ENCODE measurements at regions not wholly inside any gene's neighbourhood (a gene's known extent, or its start where the extent isn't known, plus 50 kb on each side); places are given as distances from the start of the nearest gene placed in this dataset.

DNA sequence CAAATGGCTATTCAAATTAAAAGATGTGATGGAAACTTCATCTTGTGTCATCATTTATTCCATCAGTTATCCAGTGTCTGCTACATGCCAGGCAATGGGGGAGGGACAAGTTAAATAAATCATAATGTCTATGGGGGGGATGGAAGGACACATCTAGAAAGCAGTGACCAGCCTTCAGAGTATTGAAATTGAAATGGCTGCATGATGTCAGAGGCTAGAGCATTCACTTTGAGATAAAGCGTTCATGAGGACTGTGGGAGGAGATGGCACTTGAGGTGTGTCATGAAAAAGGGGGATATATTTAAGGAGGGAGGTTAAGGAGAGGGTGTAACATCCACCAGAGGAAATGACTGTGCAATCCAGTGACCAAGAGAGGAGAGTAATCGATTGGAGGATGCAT, 50.6 kb downstream of the SLIT2 start:
- DNase-seq = no peak

GRCh38 chr4:20305976-20306375, 54.3 kb downstream of the SLIT2 start:
- no peak for DNase-seq

- no peak for DNase-seq
Measured at GRCh38 chr4:20311856-20312255, 60.2 kb downstream of the SLIT2 start.

DNA sequence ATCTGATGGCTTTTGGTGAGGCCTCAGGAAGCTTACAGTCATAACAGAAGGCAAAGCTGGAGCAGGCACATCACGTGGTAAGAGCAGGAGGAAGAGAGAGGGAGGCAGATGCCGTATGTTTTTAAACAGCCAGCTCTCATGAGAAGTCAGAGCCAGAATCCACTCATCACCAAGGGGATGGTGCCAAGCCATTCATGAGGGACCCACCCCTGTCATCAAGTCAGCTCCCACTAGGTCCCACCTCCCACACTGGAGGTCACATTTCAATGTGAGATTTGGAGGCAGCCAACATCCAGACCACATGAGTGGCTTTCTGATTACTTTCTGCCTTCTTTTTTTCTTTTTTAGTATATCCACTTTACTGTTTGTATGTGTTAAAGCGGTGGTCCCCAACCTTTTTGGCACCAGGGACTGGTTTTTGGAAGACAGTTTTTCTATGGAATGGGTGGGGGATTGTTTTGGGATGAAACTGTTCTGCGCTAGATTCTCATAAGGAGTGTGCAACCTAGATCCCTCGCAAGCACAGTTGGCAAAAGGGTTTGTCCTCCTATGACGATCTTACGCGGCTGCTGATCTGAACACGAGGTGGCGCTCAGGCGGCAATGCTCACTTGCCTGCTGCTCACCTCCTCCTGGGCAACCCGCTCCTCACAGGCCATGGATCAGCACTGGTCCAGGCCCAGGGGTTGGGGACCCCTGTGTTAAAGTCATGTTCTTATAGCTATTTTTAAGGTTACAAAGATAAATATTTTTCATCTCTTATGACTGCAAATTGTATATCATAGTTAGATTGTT, 61.7 kb downstream of the SLIT2 start:
- no peak for DNase-seq

GRCh38 chr4:20317424-20317985, 65.8 kb downstream of the SLIT2 start:
- no peak for DNase-seq

- no peak for DNase-seq
Measured at GRCh38 chr4:20318001-20318908, 66.5 kb downstream of the SLIT2 start.

- no peak for DNase-seq
Measured at GRCh38 chr4:20318909-20319277, 67.2 kb downstream of the SLIT2 start.

DNA sequence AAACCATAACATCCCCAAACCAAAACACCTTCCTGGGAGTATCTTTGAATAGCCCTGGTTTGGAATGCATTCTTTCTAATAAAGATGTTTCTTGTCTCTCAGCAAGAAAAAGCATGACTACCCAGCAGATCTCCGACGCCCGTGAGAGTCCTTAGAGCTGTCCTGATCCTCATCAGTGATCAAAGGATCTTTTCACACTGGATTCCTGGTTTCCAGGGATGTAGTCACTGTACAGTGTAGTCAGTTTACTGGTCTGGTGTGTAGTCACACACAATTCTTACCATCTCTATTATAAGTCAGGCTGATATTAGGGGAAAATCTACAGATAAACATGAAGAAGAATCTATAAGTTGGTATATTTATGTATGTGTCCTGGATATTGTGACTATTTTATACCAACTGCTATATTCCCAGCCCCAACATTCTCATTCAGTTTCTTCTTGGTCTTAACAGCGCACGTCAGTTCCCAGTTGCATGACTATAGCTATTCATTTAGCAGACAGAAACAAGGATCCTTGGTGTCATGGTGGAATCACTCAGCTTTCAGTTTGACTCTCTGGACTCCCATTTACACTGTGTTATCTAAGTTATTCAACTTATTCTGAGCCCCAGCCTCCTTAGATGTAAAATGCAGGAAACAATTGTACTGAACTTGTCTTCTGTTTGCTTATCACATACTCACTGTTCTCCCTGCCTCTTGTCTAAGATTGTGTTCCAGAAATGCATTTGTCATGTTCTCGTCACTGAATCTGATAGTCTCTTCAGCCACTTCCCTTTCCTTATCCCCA, 68.3 kb downstream of the SLIT2 start:
- no peak for DNase-seq

GRCh38 chr4:20323991-20324390, 72.3 kb downstream of the SLIT2 start:
- no peak for DNase-seq

- no peak for DNase-seq
Measured at GRCh38 chr4:20326460-20326859, 74.8 kb downstream of the SLIT2 start.

GRCh38 chr4:20326977-20327376, 75.3 kb downstream of the SLIT2 start:
- no peak for DNase-seq

GRCh38 chr4:20327808-20328207, 76.1 kb downstream of the SLIT2 start:
- DNase-seq = no peak

DNA sequence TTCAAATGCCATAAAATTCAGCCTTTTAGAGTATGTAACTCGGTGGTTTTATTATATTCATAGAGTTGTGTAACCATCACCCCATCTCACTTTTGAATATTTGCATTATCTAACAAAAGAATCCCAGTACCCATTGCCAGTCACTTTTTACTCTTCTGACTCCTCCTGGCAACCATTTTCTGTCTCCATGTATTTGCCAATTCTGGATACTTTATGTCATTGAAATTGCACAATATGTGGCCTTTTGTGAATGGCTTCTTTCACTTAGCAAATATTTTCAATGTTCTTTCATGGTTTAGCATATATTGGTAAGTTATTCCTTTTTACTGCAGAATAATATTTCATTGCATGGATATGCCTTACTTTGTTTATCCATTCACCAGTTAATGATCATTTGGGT, 79.9 kb downstream of the SLIT2 start:
- DNase-seq = no peak

GRCh38 chr4:20333141-20333715, 81.5 kb downstream of the SLIT2 start:
- no peak for DNase-seq

- no peak for DNase-seq
Measured at GRCh38 chr4:20337261-20337664, 85.6 kb downstream of the SLIT2 start.

DNA sequence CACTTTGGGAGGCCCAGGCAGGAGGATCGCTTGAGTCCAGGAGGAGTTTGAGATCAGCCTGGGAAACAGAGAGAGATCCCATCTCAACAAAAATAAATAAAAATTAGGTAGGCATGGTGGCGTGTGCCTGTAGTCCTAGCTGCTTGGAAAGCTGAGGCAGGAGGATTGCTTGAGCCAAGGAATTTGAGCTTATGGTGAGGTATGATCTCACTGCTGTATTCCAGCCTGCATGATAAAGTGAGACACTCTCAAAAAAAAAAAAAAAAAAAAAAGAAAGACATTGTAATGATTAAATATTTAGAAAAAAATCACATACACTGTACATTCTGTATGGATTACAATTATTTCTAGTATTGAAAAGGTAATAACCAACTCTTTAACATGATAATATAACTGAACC, 87.1 kb downstream of the SLIT2 start:
- DNase-seq = no peak

DNA sequence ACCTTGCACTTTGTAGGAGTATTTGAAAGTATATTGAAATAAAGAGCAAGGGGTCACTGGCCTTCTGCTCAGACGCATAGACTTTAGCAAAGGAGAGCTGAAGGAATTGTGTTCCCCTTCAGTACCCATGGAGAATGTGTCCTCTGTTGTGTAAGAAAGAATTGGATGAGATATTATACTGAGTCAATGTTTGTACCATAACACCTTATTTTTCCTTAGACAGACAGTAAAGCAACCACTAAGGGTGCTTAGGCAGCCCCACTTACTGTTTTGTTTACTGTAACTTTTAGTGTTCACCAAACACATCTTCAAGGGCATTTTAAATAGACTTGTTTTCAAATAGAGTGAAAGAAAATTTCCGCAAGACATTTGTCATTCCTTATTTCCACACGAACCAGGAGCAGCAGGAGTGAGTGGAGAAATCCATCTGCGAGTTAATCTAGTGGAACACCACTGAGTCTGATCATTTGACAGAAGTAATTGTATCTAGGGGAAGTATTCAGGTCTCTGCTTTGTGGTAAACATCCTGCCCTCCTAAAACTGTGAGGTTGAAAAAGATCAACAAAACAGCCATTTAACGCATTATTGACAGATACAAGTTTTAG, 89.5 kb downstream of the SLIT2 start:
- DNase-seq = no peak

- DNase-seq = no peak
Measured at GRCh38 chr4:20347531-20347930, 95.8 kb downstream of the SLIT2 start.

DNA sequence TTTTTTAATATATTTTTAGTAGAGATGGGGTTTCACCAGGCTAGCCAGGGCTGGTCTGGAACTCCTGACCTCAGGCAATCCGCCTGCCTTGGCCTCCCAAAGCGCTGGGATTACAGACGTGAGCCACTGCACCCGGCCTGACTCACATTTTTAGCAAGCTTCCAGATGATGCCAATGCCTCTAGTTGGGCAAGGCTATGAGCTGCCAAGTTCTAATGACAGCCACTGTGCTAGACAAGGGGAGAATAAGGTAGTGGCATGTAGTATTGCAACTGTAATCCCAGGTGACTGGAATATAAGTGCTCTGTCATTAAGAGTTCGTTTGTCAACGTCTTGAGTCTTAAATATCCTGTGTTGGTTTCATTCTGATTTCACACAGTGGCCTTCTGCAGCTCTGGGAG, 96.7 kb downstream of the SLIT2 start:
- DNase-seq = no peak

DNA sequence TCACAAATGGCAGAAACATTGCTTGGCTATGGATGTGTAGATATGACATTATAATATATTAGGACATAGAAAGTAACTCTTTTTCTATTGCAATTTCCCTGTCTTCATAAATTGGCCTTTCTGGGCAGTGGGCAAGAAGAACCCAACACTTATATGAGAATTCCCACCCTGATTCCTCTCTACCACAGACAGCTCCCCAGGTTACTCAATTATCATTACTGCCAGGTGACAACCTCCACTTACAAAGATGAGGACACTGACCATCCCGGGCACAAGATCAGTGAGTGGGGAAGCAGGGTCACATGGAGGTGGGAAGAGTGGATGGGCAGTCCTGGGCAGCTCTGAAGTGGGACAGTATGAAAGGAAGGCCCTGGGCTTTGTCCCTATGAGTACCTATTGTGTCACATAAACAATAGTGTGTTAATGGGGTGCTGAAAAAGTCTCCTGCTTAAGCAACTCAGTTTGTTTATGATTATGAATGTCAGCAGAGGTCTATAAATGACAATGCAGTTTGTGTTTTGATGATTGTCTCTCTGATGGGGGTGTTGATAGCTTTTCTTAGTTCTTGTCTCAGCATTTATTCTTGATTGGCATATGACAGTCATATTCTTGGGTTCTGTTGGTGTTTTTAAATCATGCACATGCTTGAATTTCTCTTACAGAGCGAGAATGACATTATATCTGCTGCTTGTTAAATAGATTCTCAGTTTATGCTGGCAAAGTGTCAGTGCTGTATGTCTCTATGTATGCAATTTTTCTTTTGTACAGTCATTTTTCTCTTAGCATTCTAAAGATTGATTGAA, 99.9 kb downstream of the SLIT2 start:
- DNase-seq = no peak

- DNase-seq = no peak
Measured at GRCh38 chr4:20352163-20352431, 100.4 kb downstream of the SLIT2 start.

DNA sequence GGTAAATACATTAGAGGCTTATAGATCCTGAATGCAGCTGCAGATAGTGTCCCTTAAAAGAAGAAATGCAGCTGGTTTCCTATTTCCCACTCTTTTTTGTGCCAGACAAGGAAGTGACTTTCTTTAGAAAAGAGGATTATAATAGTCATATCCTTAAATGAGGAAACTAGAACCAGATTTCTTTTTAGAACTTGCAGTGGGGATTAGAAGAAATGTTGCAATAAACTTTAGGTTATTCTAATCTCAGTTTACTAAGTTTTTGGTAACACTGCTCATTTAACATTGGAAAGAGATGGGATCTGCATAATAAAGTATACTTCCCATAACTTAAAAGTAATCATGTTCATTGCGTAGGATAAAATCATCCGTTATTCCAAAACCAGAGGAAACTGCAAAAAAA, 101.9 kb downstream of the SLIT2 start:
- no peak for DNase-seq
